HG02870 (cell line): ENCODE measurements at regions not wholly inside any gene's neighbourhood (a gene's known extent, or its start where the extent isn't known, plus 50 kb on each side); places are given as distances from the start of the nearest gene placed in this dataset.
"Not testable (repeated sequence)": the region's sequence is repeated elsewhere in the genome, so short reads cannot be mapped to it uniquely, and the experiment has no call there.

ENCODE experiments used
- ATAC-seq: cut with Tn5 transposase; IDR thresholded peaks from one replicate; pipeline ENCODE4 v1.9.1; 2021; ENCODE audit warnings: mild to moderate bottlenecking, moderate library complexity; ENCODE audit not compliant: unreplicated experiment

DNA sequence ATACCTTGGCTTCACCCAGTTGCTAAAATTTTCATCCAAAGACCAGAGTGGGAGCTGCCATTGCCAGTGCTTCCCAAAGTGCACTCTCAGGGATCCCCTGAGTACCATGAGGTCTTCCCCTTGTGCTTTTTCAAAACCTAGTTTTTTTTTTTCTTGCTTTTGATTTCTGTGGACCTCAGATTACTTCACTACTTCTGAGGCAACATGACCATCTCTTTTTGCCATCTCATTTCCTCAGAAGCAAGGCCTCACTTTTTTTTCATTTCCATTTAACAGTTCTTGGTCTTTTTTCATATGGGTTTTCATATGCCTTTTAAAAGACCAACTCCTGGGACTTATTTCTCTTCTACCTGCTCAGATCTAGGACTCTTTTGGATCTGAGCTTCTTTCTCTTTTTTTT lies 64.1 kb upstream of the MMS22L start:
- ATAC-seq, result no peak

DNA sequence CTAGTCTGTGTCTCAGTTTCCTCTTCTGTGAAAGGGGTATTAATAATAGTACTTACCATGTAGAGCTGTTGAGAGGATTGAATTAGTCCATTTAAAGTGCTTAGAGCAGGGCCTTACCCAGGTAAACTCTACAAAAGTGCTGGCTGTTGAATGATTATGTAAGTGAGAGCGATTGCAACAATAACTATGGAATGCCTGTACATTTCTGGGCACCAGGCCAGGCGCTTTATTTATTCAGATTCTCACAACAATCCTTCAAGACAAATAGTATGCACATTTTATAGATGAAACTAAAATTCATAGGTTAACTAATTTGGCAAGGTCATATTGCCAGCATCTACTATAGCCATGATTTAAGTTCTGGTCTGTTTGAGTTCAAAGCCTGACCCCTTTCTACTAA lies 78.3 kb upstream of the MMS22L start:
- ATAC-seq, result no peak

DNA sequence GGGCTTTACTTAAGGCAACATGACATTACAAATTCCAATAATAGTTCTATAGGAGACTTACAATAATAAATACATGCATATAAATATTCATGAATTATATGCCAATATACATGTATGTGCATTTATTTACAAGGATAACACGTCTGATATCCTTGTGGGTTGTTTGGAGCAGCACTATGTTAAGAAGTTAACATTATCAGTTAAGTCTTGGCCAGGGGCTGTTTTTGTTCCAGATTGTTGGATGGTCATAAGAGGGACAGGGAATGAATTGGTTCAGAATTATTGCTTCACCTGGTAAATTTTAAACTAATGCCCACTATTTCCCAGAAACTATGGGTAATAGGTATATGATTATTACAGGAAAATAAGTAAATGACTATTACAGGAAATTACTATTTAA lies 81.3 kb upstream of the MMS22L start:
- no peak for ATAC-seq

DNA sequence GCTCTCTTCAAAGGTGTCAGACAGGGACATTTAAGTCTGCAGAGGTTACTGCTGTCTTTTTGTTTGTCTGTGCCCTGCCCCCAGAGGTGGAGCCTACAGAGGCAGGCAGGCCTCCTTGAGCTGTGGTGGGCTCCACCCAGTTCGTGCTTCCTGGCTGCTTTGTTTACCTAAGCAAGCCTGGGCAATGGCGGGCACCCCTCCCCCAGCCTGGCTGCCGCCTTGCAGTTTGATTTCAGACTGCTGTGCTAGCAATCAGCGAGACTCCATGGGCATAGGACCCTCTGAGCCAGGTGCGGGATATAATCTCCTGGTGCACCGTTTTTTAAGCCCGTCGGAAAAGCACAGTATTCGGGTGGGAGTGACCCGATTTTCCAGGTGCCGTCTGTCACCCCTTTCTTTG lies 99.1 kb upstream of the MMS22L start:
- ATAC-seq, result not testable (repeated sequence)

DNA sequence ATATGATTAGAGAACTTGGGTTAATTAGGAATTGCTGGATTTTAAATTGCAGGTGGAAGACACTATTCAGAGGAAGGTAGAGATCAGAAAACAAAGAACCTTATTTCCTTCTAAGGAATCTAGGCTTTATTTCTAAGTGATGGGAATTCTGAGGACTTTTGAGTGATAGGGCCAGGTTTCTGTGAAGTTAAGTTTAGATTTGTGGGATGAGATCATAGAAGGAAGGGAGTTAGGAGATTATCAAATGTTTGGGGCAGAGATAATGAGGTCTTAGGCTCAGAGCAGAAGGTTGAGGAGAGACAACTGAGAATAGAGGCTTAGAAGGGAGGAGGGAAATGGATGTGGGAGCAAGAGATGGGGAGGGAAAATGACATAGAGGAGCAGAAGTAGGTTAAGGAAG lies 109.7 kb upstream of the MMS22L start:
- no peak for ATAC-seq

DNA sequence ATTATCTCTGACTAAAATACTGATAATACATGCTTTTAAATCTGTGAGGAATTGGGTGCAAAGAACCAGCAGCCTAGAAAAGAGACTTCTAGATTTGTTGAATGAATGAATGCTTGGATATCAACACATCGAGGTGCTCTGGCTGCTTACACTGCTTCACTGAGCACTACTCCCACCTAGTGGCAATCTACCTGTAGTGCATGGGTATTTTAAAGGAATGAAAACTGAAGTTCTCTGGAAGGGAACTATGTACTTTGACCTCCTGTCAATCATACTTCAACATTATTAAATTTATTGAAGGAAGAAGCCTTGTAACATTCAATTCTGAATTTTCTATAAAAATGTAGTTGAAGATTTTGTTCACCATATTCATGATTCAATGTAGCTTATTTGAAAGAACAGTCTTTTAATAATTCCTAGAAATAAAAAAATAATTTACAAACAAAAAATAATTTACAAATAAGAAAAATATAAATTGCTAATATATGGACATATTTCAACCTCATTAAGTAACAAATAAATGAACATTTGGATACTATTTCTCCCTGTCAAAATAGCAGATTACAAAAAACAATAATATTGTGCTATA lies 111.2 kb upstream of the MMS22L start:
- peak; percentile 86 for ATAC-seq

DNA sequence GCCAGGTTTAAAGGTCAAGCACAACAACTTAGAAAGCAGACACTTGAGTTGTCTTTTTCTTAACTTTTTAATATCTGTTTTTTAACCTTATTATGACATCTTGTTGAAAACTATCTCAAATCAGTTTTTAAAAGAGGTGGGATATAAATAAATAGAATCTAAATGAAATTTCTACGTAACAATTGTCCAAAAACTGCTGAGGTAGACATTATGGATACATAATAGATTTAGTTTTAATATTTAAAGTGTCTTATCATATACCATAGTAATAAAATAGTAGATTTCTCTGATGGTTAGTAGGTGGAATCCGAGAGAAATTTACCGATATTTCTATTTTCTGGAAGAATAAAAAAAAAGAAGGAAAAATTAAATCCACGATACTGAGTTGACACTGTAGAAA lies 113.9 kb upstream of the MMS22L start:
- no peak for ATAC-seq

DNA sequence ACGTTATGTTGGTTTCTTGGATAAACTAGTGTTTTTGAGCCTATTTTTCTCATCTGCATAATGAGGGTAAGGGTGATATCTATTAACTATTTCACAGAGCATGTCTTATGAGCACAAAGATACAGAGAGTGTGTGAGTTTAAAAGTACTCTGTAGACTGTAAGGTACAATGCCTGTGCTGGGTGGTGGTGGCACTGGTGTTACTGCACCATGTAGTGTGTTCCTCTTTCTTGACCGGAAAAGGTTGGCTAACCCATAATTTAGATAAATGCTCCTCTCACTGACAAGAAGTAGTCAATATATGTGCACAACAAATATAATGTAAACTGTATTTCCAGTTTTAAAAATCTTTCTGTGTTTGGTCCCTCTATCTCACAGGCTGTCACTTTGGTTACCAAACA lies 116.2 kb upstream of the MMS22L start:
- no peak for ATAC-seq

DNA sequence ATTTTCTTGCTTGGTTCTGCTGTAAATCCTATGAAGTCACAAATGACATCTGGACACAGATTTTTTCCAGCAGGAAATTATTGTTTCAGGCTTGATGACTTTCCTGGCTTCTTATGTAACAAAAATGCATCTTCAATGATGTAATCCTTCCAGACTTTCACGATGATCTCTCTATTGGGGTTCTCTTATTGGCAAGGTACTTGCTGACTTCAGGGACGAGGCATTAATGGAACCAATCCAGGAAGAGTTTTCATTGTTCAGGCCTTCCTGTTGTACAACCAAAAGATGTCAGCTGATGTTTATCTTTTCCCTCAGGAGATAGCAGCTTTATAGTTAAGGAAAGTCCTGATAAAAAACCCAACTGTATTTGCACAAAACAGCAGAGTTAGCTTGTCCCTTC lies 118.5 kb upstream of the MMS22L start:
- ATAC-seq, result no peak

DNA sequence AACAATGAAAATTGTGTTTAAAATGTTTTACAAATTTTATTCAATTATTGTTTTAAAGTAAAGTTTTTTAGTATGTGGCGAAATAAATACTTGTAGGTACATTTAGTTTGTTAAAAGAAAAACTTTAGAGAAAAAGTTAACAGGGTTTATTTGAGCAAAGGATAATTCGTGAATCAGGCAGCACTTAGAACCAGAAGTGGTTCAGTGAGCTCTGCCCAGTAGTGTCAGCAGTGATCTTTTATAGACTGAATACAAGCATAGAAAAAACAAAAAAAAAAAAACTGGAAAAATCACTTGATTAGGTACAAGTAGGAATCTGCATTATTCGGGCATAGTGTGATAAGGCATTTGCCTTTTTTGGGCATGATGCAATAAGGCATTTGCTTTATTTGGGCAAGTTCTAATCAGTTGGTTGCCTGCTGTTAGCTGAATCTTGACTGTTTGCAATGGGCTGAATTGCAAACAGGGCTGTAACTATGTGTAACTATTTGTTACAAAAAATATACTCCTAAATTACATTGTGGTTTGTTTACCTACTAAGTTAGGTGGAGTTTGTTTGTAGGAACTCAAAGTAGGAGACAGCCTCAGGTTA lies 122.9 kb upstream of the MMS22L start:
- ATAC-seq, result no peak

DNA sequence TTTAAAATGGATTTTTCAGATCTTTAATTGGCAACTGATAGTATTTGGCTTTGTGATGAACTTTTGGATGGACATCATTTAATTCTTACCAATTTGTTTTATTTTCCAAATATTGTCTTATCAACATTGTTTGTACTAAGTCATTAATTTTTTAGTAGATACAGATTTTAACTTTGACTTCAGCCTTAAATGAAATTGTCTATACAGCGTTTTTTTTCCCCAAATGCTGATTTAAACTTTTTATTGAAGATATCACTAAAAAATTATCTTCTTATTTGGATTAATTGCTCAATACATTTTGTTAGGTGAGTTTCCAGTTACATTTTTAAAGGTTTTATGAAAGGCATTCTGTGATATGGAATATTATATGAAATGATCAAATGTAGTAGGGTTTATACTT lies 123.6 kb upstream of the MMS22L start:
- no peak for ATAC-seq

DNA sequence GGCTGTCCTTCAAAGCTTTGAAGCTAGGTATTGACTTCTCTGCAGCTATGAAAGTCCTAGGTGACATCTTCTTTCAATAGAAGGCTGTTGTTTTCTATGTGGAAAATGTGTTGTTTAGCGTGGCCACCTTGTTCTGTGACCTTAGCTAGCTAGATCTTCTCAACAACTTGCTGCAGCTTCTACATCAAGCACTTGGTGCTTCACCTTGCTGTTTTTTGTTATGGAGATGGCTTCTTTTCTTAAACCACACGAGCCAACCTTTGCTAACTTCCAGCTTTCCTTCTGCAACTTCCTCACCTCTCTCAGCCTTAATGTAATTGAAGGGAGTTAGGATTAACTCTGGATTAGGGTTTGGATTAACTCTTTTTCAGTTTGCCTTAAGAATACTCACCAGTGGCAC lies 128.6 kb upstream of the MMS22L start:
- ATAC-seq, result no peak

DNA sequence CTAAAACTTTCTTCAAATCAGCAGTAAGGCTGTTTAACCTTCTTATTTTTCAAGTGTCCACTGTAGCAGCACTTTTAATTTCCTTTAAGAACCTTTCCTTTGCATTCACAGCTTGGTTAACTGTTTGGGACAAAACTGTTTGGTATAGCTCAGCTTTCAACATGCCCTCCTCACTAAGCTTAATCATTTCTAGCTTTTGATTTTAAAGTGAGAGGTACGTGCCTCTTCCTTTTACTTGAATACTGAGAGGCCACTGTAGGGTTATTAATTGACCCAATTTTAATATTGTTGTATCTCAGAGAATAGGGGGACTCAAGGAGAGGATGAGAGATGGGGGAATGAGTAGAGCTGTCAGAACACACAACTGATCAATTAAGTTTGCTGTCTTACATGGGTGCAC lies 129.5 kb upstream of the MMS22L start:
- ATAC-seq, result no peak

DNA sequence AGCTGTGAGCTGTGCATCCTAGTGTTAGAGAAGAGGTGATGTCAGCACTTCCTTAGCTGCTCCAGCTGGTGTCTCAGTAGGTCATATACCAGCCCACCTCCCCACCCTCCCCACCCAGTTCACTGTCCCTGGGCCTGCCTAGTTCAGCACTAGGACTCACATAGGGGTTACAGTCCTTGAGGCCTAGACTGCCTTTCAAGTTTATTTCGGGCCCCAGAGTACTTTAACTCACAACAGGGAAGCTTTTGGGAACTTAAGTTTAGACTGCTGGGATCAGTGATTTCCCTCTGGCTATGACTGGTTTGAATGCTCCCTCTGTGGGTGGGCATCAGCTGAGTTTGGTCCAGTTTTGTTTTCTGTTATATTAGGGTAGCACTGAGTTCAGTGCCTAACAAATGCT lies 139.2 kb upstream of the MMS22L start:
- no peak for ATAC-seq

DNA sequence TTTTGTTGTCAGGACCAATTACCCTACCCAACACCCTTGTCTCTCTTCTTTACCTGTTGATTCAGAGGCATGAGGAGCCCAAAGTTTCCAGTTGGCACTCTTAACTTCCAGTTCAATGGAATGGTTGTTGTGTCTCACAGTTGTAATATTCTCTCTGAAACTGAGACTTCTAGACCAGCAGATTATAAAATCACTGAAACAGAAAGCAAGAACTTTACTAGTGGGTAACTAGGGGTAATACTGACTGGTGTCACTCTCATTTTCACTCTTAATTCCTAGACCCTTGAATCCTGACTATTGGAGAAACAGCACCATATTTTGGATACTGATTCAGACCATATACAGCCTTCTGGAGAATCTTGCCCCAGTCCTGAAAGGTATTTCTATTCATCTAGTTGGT lies 140.2 kb upstream of the MMS22L start:
- ATAC-seq, result no peak

DNA sequence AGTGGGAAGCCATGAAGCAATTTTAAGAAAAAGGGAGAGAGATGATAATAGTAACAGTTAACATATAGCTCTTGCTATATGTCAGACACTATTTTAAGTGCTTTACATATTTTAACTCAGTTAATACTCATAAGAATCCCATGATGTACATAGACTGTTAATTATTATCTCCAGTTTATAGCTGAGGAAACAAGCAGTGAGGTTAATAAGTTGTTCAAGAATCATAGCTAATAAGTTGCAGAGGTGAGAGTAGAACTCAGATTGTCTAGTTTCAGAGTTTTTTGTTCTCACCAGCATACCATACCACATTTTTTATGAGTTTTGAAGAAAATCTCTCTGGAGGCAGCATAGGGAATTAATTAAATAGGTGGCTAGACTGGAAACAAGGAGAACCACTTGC lies 144.6 kb upstream of the MMS22L start:
- no peak for ATAC-seq

DNA sequence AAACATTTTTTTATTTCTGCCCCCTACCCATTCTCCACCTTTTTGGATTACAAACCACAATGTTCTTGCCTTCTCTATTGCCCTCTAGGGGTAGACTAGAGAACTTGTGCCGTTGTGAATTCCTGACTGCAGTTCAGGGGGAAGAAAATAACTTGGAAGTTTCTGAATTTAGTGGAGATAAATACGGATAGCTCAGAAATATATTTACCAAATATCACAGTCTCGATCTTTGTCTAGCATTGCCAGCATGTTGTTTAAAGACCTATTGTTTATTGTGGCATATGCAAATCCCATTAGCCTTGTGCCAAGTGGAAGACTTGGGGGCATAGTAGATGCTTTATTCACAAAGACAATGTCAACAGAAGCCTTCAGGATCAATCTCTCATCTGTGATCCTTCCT lies 154.1 kb upstream of the MMS22L start:
- no peak for ATAC-seq

DNA sequence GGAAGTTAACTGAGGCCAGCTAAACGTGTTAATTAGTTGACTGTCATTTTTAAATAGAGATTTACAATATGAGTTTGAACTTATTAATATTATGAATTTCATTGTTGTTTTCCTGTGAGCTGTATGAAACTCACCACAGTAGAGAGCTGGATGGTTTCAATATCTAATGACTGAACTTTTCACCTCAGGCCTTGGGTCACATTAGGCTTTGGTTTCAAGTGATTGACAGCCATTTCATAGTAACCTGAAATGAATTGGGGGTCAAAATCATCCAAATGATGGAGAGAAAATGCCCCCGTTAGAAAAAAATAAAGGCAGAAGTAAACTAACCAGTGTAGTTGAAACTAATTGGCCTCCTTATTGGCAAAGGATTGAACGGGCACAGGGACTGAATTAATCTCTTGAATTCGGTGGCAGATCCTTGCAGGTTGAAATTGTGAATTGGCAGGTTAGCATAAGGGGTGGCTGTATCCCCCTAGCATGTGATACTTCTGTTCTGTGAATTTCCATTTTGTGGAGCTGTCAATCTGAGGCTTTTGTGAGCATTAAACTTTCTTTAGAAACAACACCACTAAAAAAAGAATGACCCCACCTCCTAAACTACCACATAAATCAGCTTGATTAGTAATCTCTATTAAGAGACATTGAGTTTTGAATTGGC lies 155.1 kb upstream of the MMS22L start:
- ATAC-seq, result peak; percentile 49

DNA sequence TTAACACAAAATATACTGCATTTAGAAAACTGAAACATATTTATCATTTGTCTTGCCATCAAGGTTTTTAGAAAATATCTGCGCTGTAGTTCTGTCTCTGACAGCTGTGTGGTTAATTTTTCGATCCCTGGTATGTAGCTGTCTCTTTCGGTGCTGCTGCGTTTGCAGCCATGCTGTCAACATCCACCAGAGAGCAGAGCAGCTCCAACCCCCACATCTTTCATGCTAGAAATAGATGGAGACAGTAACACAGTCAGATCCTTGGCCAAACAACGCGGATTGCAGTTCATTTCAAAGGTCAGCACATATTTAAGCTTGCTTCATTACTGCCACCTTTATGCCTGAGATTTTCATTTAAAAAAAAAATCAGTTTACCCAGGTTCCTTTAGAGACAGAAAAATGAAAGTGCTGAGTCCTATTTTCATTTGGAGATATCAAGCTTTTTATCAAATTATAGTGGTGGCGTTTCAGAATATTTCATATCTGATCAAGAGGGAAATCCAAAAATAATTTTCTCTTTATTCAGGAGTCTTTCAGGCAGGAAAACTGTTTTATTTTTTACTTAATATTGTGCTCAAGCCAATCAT lies 157.7 kb upstream of the MMS22L start:
- ATAC-seq, result no peak

DNA sequence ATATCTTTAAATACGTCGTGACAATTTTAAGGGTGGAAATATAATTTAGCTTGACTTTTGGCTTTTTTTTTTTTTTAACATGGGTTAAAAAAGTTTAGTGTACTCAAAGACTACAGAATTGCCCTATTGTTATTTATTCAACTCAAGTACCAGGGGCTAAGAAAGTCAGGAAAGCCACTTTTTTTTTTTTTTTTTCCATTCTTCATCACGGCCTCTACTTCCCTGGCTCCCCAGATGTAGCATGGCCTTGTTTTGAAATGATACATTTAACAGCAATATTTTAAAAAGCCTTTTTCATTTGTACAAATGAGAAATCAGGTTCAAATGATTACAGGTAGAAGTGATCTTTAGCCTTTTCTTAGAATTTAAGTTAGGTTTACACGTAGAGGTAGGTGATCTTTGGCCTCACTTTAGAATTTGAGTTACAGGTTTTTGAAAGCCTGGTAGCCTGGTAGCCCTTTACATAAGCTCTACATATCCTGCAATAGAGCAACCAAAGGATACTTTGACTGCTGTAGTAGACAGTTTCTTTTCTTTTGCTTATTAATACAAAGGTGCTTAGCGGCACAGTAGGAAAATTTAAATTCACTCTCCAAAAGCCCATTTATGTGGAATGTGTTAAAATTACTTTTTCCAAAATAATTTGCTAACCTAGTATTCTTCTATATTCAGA lies 160.5 kb upstream of the MMS22L start:
- ATAC-seq, result no peak

DNA sequence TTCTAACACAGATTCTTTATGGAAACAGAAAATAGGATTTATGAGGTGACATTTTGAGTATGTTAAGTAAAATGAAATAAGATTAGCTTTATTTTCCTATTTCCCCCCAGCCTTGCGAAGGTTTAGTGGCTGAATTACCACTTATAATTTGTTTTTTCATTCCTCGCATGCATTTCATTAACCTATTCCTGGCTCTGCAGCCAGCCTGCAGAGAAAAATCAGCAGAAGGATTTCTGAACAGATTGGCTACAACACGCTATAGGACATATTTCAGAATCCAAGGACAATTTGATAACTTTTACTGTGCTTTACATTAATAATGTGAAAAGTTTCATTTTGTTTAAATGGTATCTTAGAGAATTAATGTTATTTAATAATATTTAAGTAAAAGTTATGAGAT lies 162.4 kb upstream of the MMS22L start:
- no peak for ATAC-seq

DNA sequence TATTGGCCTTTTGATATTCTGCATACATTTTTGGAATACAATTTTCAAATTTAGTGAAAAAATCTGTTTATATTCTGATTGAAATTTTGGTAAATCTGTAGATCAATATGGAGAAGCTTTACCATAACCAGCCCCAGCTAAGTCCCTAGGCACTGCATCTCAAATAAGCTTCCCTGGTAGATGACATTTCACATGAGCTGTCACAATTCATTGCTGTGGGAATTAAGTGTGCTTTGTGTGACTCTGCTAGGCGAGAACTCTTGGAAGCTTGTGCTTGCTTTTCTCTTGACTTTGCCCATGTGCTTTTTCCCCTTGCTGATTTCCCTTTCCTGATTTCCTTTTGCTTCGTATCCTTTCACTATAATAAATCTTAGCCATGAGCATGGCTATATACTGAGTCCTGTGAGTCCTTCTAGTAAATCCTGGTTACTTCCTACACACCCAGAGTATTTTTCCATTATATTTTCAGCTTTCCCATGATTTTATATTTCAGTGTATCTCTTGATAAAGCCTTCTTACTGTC lies 166.5 kb upstream of the MMS22L start:
- no peak for ATAC-seq
